ENCODE measurements at regions not wholly inside any gene's neighbourhood (a gene's known extent, or its start where the extent isn't known, plus 50 kb on each side); places are given as distances from the start of the nearest gene placed in this dataset.
"Not testable (repeated sequence)": the region's sequence is repeated elsewhere in the genome, so short reads cannot be mapped to it uniquely, and the experiment has no call there.

DNA sequence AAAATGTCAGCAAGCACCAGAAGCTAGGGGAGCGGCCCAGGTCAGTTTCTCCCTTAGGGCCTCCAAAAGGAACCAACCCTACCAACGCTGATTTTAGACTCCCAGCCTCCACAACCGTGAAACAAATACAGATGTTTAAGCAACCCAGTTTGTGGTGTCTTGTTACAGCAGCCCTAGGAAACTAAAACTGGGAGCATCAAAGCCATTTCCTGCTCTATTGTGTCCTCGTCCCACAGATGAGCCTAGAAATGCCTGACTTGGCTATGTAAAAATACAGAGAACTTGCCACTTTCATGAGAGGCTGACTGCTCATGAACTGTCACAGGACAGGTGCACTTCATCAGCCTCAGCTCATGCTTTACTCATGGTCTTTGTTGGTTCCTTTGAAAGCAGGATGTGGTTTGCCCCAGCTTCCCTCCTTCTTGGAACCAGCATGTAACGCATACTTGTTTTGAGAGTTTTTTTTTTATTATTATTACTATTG is 97.6 kb upstream of the SLC39A10 start:
- WGBS, 2 donors = 35 to 68% methylated on average over 5 of the region's 5 CpGs
- intact Hi-C loops (cut with DNase I) = no loop called here

DNA sequence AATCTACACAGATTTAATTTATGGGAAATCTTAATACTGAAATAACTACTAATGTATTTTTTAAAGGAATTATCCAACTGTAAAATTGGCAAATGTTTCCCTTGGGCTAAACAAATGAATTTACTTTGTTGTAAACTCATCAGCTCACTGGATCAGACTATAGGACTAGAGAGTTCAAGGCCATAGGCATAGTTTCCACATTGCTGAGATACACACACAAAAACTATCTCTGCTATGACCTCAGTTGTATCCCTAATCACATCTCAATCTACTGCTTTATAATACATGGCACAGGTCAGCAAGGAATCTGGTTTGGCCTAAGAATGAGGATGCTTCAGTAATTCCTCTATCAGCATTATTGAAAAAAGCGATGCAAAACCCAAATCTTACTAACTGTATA is 101.1 kb upstream of the SLC39A10 start:
- Histone ChIP-seq H3K4me1 (no peaks in the 10 kb centered on the region), H3K36me3 (no peaks in the 10 kb centered on the region), H3K9me3 (no peaks in the 10 kb centered on the region), H3K4me3 (no peak overlapping the region), H3K27me3 (no peaks in the 10 kb centered on the region), H3K27ac (no peak overlapping the region)
- DNase-seq = no peak
- TF ChIP-seq EP300 (IDR thresholded peaks at IDR 0.05) (no peak), POLR2A (IDR thresholded peaks at IDR 0.05) (no peak), POLR2AphosphoS5 (IDR thresholded peaks at IDR 0.05) (no peak)
- TF ChIP-seq, protein P1, sequence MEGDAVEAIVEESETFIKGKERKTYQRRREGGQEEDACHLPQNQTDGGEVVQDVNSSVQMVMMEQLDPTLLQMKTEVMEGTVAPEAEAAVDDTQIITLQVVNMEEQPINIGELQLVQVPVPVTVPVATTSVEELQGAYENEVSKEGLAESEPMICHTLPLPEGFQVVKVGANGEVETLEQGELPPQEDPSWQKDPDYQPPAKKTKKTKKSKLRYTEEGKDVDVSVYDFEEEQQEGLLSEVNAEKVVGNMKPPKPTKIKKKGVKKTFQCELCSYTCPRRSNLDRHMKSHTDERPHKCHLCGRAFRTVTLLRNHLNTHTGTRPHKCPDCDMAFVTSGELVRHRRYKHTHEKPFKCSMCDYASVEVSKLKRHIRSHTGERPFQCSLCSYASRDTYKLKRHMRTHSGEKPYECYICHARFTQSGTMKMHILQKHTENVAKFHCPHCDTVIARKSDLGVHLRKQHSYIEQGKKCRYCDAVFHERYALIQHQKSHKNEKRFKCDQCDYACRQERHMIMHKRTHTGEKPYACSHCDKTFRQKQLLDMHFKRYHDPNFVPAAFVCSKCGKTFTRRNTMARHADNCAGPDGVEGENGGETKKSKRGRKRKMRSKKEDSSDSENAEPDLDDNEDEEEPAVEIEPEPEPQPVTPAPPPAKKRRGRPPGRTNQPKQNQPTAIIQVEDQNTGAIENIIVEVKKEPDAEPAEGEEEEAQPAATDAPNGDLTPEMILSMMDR (IDR thresholded peaks at IDR 0.05) = no peak
- WGBS, 2 donors = 96 to 98% methylated on average over 1 of the region's 1 CpG
- intact Hi-C loops (cut with DNase I) = no loop called here

More for the DNA sequence above, 97.6 kb upstream of the SLC39A10 start:
- TF ChIP-seq, protein P1 (IDR thresholded peaks at IDR 0.05) = no peak
- TF ChIP-seq POLR2AphosphoS5 (IDR thresholded peaks at IDR 0.05) (no peak), EP300 (IDR thresholded peaks at IDR 0.05) (no peak), POLR2A (IDR thresholded peaks at IDR 0.05) (no peak)
- H3K9me3 ChIP-seq = no peaks in the 10 kb centered on the region
- no peaks in the 10 kb centered on the region for H3K36me3 ChIP-seq
- no peaks in the 10 kb centered on the region for H3K27me3 ChIP-seq
- H3K4me1 ChIP-seq = no peaks in the 10 kb centered on the region
- H3K27ac ChIP-seq = no peak overlapping the region
- no peak for DNase-seq
- H3K4me3 ChIP-seq = no peak overlapping the region

DNA sequence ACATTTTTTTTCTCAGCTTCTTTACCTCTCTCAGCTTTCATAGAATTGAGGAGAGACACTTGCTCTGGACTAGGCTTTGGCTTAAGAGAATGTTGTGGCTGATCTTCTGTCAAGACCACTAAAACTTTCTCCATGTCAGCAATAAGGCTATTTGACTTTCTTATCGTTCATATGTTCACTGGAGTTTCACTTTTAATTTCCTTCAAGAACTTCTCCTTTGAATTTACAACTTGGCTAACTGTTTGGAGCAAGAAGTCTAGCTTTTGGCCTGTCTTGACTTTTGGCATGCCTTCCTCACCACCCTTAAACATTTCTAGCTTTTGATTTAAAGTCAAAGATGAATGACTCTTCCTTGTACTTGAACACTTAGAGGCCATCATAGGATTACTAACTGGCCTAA is 104.4 kb upstream of the SLC39A10 start:
- Histone ChIP-seq H3K27me3 (no peaks in the 10 kb centered on the region), H3K4me1 (no peaks in the 10 kb centered on the region), H3K9me3 (peaks cover 0 to 4% (median 1%) of the 10 kb centered on the region in 4 donors), H3K36me3 (no peaks in the 10 kb centered on the region), H3K4me3 (no peak overlapping the region), H3K27ac (no peak overlapping the region)
- 13 to 36% methylated on average over 1 of the region's 1 CpG for WGBS, 2 donors
- intact Hi-C loops (cut with DNase I) = no loop called here
- no peak for DNase-seq
- TF ChIP-seq POLR2A (IDR thresholded peaks at IDR 0.05) (no peak), POLR2AphosphoS5 (IDR thresholded peaks at IDR 0.05) (no peak), EP300 (IDR thresholded peaks at IDR 0.05) (no peak)
- TF ChIP-seq, protein P1 (IDR thresholded peaks at IDR 0.05) = no peak

DNA sequence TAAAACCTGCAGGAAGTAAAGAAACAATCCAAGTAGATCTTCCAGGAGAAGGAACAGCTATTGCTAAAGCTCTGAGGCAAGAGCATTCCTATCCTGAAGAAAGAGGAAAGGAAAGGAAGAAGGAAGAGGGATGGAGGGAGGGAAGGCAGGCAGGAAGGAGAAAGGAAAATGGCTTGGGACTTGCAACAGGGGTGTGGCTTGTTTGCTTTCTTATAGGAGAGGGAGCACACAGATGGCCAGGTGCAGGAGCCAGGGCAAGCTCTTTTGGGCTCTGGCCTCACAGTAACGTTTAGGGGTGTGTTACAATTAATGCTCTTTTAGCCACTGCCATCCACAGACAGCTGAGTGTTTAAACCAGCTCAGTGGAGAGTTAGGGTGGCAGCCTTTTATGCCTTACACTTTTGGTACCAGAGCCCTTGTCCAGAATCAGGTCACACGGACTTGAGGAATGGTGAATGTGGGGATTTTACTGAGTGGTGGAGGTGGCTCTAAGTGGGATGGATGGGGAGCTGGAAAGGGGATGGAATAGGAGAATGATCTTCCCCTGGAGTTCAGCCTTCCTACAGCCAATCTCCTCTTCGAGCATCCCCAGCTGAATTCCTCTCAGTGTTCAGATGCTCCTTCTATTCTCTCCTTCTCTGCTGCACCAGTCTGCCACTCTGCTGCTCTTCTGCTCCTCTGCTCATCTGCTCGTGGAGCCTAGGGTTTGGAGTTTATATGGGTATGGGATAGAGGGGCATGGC is 108.7 kb upstream of the SLC39A10 start:
- H3K4me3 ChIP-seq = no peak overlapping the region
- H3K36me3 ChIP-seq = no peaks in the 10 kb centered on the region
- no peak for DNase-seq
- intact Hi-C loops (cut with DNase I) = no loop called here
- no peak overlapping the region for H3K27ac ChIP-seq
- TF ChIP-seq POLR2AphosphoS5 (IDR thresholded peaks at IDR 0.05) (no peak), EP300 (IDR thresholded peaks at IDR 0.05) (no peak)
- TF ChIP-seq, protein P1 (IDR thresholded peaks at IDR 0.05) = no peak
- 72 to 82% methylated on average over 4 of the region's 4 CpGs for WGBS, 2 donors
- no peaks in the 10 kb centered on the region for H3K4me1 ChIP-seq
- H3K27me3 ChIP-seq = no peaks in the 10 kb centered on the region
- peaks cover 0 to 5% (median 2%) of the 10 kb centered on the region in 4 donors for H3K9me3 ChIP-seq

DNA sequence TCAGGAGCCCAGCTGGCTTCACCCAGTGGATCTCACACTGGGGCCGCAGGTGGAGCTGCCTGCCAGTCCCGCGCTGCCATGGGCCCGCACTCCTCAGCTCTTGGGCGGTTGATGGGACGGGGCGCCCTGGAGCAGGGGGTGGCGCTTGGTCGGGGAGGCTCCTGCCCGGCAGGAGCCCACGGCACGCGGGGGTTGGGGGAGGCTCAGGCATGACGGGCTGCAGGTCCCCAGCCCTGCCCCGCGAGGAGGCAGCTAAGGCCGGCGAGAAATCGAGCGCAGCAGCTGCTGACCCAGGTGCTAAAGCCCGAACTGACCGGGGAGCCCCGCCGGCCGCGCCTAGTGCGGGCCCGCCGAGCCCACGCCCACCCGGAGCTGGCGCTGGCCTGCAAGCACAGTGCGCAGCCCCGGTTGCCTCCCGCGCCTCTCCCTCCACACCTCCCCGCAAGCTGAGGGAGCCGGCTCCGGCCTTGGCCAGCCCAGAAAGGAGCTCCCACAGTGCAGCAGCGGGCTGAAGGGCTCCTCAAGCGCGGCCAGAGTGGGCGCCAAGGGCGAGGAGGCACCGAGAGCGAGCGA is 109.7 kb upstream of the SLC39A10 start:
- H3K4me3 ChIP-seq; intact Hi-C loops (cut with DNase I); H3K27me3 ChIP-seq; H3K9me3 ChIP-seq; H3K36me3 ChIP-seq; DNase-seq; H3K27ac ChIP-seq; H3K4me1 ChIP-seq: not testable (repeated sequence)
- 96% methylated on average over 47 of the region's 47 CpGs for WGBS, 2 donors

Measured in sigmoid colon (tissue), 6 donors.